Activated CD4-positive, alpha-beta T cell treated with anti-CD3 and anti-CD28 coated beads for 4 hours (primary cell): ENCODE measurements at regions not wholly inside any gene's neighbourhood (a gene's known extent, or its start where the extent isn't known, plus 50 kb on each side); places are given as distances from the start of the nearest gene placed in this dataset.
"Not testable (repeated sequence)": the region's sequence is repeated elsewhere in the genome, so short reads cannot be mapped to it uniquely, and the experiment has no call there.

Experiments used
- DNase-seq, 2 donors: peaks; one replicate each; pipeline ENCODE4 v3.0.0-alpha.2; 2020

DNA sequence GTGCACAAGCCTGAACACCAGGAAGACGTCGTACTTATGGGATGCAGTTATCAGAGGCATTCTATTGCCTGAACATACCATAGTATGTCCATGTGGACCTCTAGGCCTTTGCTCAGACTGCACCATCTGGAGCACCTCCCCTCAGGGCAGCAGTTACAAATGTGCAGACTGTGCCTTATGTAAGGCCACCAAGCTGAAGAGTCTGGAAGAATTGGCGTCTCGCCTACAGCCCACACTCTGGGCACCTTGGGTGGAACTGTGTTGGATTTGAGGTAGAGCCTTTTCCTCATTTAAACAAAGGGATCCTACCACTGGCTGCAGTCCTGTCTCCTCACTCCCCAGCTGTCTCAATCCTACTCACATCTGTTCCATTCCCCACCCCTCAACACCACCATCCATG, 204.3 kb upstream of the FRMD6 start:
- no peak for DNase-seq

DNA sequence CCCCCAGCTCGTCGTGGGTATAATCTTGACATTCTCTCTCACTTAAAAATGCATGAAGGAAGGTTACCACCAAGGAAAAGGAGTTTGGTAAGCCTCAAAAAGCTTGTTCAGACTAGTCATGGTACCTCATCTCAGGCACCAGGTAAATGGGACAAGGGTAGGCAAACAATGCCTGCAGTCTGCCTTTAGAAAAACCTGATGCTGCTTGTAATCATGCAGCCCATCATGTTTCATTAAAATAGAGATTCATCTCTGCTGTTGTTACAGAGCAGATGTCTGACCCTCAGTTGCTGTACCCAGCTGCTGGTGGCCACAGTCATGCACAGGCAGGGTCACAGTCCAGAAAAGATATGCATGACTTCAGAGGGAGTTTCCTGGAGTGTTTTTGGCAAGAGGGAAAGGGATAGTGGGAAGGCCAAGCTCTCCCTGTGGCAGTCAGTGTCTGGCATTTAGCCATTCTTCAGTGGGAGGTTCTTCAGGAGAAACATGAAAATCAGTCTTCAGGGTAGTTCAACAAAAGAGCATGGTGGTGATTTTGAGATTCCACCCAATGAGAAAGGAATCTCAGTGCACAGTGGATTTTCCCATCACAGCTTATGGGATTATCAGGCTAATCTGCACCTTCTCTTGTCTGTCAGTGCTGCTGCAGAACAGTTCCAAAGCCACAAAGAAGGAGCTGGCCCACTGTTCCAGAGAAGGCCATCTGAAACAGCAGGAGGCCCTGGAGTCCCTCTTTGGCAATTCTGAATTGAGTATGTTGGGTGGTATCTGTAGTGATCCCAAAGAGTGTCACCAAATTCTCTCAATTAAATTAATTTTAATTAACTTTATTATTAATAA, 202.7 kb upstream of the FRMD6 start:
- DNase-seq, result no peak

DNA sequence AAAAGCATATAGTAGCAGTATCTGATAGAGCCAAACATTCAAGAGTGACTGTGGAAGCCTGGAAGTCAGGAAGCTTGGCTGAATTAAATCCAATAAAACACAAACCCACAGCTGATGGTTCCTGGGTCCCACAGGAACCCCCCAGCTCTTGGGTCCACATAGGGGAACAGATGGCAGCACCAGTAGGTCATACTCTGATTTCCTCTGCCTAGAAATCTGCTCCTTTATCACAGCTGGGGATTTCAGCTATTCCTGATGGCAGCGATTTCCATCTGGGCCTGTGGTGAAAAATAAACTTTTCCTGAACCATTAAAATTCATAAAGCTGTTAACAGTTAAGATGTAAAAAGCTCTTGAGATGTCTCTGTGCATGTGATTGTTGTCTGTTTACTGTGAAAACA, 202.0 kb upstream of the FRMD6 start:
- DNase-seq, result no peak

GRCh38 chr14:51451561-51451960, 200.1 kb upstream of the FRMD6 start:
- no peak for DNase-seq

- no peak for DNase-seq
Observed at GRCh38 chr14:51453869-51454268, 197.8 kb upstream of the FRMD6 start.

GRCh38 chr14:51454351-51454750, 197.4 kb upstream of the FRMD6 start:
- DNase-seq, result no peak

DNA sequence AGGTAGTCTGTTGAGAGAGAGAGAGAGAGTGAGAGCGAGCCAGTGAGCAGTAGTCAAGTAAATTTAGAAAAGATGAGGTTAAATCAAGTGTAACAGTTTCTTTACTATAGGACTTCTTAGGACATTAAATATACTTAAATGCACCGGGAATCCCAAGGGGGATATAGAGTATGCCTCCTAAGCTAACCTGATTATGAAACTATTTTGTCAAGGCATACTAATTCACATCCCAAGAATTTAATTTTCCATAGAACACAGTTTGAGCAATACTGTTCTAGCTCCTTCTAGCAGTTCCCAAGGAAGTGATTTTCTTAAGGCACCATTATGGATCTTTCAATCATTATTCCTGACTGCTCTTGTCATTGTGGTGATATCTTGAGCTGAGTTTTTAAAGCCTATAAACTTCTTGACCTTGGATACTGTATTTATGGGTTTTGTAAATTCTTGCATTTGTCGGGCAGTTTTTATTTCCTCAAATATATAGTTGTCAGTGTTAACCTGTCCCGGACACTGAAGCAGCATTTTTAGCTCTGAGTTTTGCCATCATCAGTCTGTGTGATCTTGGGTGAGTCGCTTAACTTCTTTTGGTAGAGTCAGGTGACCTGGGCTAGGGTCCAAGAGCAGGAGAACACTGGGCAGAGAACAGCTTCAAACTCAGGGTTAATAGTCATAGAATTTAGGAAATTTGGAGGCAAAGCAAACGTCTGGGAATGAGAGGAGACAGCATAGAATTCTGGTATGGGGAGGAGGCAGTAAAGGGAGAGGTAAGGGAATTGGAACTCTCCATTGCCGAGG, 196.5 kb upstream of the FRMD6 start:
- DNase-seq, result no peak

GRCh38 chr14:51457843-51458562, 193.7 kb upstream of the FRMD6 start:
- no peak for DNase-seq

GRCh38 chr14:51458563-51458955, 193.2 kb upstream of the FRMD6 start:
- no peak for DNase-seq

DNA sequence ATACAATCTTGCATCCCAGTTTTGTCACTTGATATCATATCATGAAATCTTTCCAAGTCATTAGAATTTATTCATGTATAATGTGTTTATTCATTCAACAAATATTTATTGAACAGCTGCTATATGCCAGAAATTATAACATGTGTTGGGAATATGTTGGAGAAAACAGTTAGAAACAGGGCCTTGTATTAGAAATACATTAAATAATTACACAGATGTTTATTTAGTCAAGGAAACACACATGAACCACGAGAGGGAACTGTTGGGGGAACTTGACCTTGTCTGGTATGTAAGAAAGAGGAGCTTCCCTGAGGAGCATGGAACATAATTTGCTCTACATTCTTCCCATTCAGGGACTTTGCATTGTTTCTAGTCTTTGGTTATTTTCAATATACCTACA, 191.7 kb upstream of the FRMD6 start:
- DNase-seq, result no peak

DNA sequence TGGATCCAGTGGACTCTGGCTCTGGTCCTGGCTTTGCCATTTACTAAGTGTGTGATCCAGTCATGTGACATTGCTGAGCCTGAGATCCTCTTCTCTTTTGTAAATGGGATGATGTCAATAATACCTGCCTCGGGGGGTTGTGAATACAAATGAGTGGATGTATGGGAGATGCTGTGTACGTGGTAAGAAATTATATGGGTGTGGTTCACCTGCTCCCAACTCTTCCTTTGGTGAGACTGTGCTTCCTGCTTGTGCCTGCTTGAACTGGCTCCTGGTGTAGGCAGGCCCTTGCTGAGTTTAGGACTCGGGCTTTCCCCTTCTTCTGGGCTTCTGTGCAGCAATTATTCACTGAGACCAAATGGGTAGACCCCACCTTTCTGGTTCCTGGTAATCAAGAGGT, 189.5 kb upstream of the FRMD6 start:
- no peak for DNase-seq

DNA sequence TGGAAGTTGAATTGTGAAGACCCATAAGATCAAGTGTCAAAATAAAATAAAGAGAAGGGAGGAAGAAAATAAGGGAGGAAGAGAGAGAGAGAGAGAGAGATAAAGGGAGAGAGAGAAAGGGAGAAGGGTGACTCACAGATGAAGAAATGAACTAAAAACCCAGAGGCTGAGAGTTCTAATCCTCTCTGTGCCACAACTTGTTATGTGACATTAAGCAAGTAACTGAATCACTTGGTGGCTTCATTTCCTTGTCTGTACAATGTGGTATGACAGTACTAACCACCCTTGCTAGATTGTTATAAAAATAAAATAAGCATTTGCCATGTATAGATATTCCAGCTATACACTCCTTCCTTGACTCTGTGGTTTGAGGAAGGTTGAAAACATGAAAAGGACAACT, 189.0 kb upstream of the FRMD6 start:
- no peak for DNase-seq

DNA sequence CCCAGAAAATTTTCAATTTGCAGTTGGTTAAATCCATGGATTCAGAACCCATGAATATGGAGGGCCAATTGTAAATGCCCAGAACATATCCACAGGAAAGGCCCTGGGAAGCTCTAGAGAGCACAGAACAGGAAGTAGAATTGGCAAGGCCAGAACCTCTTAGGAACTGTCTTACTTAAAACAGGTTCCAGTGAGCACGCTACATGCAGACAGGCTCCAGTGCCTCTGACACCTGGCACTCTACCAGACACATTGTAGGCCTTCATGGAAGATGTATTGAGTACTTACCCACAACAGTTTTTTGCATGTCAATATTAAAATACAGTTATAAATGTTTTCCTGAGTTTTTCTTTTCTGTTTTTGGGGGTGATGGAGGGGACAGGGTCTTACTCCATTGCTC, 188.2 kb upstream of the FRMD6 start:
- no peak for DNase-seq

DNA sequence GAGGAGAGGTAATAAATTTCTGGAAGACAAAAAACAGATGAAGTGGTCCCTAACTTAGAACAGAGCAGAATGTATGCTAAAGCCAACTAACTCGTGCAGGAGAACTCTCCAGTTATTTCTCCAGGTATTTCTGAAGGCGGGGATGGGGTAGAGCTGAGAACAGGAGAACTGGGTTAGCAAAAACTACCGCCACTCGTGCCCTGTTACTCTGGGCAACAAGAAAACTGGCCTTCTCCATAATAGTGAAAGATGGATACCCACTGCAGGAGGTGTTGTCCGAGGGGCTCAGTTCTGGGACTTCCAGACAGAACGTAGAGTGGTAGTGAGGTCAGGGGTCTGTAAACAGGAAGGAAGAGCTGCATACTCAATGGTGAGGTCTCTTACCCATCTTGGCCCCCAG, 187.3 kb upstream of the FRMD6 start:
- no peak for DNase-seq

- no peak for DNase-seq
Observed at GRCh38 chr14:51465486-51465885, 186.2 kb upstream of the FRMD6 start.

GRCh38 chr14:51467392-51467791, 184.3 kb upstream of the FRMD6 start:
- not testable (repeated sequence) for DNase-seq

DNA sequence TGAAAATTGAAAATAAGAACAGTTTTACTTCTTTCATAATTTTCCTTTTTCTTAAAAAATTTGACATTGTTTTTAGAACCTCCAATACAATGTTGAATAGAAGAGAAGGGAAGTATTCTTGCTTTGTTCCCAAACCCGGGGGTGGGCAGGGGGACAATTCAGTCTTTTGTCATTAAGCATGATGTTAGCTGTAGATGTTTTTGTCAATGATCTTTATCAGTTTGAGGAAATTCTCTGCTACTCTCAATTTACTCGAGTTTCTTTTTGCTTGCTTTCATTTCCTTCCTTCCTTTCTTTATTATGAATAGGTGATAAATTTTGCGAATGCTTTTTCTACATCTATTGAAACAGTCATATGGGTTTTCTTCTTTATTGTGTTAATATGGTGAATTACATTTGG, 183.2 kb upstream of the FRMD6 start:
- no peak for DNase-seq

GRCh38 chr14:51472881-51473280, 178.8 kb upstream of the FRMD6 start:
- DNase-seq, result no peak

DNA sequence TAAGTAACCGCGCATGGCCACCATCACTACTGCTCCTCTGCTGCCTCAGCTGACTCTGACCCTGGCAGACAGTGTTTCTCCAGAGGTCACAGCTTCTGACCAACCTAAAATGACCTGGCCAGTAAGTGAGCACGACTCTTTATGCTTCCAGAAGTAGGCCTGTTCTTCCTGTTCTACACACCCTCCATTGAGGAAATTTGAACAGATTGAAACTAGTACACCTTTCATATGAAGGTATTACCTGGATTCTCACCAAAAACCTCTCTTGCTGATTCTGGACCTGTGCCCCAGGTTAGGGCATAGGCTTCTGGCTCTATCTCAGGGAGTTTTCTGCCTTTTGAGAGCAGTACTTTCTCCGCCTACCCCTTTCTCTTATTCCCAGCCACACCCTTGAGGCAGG, 178.4 kb upstream of the FRMD6 start:
- DNase-seq, result no peak

DNA sequence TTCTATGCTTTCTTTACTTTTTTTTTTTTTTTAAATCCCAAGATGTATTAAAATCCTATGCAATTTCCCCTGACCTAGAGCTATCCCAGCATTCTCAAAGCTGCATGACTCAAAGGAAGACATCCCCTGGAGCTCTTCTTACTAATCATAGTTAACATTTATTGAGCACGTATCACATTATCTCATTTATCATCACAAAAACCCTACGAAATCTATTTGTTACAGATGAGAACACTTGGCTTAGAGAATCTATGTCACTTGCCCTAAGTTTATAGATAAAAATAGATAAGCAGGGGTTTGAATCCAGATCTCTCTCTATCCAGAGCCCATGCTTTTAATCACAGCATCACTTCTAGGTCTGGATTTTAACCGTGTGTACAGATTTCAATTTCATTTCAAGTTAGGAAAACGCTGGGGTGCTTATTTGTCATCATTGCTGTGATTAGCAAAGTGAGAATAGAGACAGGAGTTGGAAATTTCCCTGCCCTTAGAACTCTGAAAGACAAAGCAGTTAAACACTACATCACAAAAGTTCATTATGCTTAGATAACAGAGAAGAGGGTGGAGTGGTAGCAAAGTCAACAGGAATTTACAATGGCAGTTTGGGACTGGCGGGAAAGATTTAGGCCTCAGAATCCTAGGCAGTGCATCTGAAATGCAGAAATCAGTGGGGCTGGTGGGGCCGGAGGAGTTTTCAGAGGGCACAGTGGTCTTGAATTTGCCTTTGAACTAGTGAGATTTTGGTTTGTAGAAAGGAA, 177.7 kb upstream of the FRMD6 start:
- no peak for DNase-seq

GRCh38 chr14:51474854-51475253, 176.9 kb upstream of the FRMD6 start:
- no peak for DNase-seq

DNA sequence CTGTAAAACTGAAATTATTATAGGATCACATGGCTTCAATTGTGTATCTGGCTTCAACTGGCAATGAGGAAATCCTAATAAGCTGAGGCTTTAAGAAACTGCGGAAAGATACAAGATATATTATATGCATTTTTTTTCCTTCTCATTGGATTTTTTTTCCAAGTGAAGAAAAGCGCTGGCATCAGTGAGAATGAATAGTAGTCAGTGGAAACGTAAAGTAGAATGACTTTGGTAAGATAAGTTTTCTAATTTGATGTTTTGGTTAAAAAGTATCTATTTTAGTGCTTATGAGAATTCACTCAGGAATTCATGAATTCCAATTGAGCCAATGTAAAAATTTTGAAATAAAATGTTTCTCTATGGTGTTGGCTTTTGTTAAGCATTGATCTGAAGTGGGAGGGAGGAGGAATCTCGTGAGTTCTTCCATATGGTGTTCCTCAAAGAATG, 173.5 kb upstream of the FRMD6 start:
- DNase-seq, result no peak
